WERI-Rb-1 (cell line): ENCODE measurements at regions not wholly inside any gene's neighbourhood (a gene's known extent, or its start where the extent isn't known, plus 50 kb on each side); places are given as distances from the start of the nearest gene placed in this dataset.

ENCODE experiments used
- DNase-seq: peaks from one replicate; pipeline ENCODE4 v3.0.0-alpha.2; 2020
- H3K27ac ChIP-seq: fragments of 250-450 bp; sonication (Bioruptor Pico); 2 replicates; pipeline ENCODE4 v1.5.1; 2020; ENCODE audit warnings: mild to moderate bottlenecking, moderate library complexity
- H3K27me3 ChIP-seq: fragments of 250-450 bp; sonication (Bioruptor Pico); 2 replicates; pipeline ENCODE4 v1.5.1; 2021; ENCODE audit warnings: mild to moderate bottlenecking, low read depth, moderate library complexity; ENCODE audit not compliant: insufficient read depth, severe bottlenecking
- H3K36me3 ChIP-seq: fragments of 250-450 bp; sonication (Bioruptor Pico); 2 replicates; pipeline ENCODE4 v1.5.1; 2020; ENCODE audit warnings: mild to moderate bottlenecking, moderate library complexity
- H3K4me3 ChIP-seq: 2 replicates; pipeline ENCODE4 v1.5.1; 2011; ENCODE audit warnings: low read depth, mild to moderate bottlenecking, control low read depth, low read length
- H3K9me3 ChIP-seq: fragments of 250-450 bp; sonication (Bioruptor Pico); 2 replicates; pipeline ENCODE4 v1.5.1; 2021; ENCODE audit warnings: mild to moderate bottlenecking, moderate library complexity; ENCODE audit not compliant: severe bottlenecking
- TF ChIP-seq, protein P1 (sequence below): IDR thresholded peaks from 2 replicates; pipeline ENCODE4 v1.5.1; 2011; ENCODE audit warnings: low read depth, mild to moderate bottlenecking, control low read depth, inconsistent platforms, low read length

DNA sequence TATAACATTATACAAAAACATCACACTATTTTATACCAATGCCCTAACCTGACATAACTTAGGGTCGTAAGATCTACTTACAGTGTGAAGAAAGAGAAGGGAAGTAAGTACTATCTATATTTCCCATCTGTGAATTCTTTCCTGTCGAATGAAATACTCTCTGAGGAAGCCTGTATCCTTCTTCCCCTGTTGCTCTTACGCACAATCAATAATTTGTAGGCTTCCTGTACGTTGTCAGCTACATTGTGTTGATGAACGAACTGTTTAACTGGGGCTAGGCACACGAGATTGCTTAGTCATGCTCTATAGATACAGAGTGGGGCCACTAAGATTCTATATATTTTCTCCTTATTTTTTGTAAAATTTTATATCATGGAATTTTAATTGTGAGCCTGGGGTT lies 1125.0 kb upstream of the CELF4 start:
- Histone ChIP-seq H3K36me3 (no peaks in the 10 kb centered on the region), H3K27me3 (no peaks in the 10 kb centered on the region), H3K9me3 (no peaks in the 10 kb centered on the region), H3K27ac (no peak overlapping the region), H3K4me3 (no peak overlapping the region)
- DNase-seq, result no peak
- TF ChIP-seq, protein P1, sequence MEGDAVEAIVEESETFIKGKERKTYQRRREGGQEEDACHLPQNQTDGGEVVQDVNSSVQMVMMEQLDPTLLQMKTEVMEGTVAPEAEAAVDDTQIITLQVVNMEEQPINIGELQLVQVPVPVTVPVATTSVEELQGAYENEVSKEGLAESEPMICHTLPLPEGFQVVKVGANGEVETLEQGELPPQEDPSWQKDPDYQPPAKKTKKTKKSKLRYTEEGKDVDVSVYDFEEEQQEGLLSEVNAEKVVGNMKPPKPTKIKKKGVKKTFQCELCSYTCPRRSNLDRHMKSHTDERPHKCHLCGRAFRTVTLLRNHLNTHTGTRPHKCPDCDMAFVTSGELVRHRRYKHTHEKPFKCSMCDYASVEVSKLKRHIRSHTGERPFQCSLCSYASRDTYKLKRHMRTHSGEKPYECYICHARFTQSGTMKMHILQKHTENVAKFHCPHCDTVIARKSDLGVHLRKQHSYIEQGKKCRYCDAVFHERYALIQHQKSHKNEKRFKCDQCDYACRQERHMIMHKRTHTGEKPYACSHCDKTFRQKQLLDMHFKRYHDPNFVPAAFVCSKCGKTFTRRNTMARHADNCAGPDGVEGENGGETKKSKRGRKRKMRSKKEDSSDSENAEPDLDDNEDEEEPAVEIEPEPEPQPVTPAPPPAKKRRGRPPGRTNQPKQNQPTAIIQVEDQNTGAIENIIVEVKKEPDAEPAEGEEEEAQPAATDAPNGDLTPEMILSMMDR, result no peak

DNA sequence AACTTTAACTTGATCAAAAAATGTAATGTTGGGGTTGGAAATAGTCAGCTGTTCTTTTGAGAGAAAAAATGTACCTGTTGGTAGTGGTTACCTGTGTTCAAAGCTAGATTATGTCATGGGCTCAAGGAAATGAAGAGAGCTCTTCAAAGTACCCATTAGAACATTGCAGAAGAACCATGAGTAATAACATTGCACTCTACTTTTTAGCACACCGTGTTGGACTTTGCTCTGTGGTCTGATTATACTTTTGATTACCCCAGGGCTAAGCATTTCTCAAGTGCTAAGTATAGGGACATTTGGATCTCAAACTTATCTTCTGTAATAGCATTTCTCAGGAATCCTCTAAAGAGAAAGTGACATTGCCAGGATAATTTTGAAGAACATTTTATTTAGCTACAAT lies 1122.8 kb upstream of the CELF4 start:
- no peaks in the 10 kb centered on the region for H3K36me3 ChIP-seq
- no peaks in the 10 kb centered on the region for H3K9me3 ChIP-seq
- TF ChIP-seq, protein P1, result no peak
- no peak overlapping the region for H3K4me3 ChIP-seq
- H3K27me3 ChIP-seq, result no peaks in the 10 kb centered on the region
- DNase-seq, result no peak
- no peak overlapping the region for H3K27ac ChIP-seq

DNA sequence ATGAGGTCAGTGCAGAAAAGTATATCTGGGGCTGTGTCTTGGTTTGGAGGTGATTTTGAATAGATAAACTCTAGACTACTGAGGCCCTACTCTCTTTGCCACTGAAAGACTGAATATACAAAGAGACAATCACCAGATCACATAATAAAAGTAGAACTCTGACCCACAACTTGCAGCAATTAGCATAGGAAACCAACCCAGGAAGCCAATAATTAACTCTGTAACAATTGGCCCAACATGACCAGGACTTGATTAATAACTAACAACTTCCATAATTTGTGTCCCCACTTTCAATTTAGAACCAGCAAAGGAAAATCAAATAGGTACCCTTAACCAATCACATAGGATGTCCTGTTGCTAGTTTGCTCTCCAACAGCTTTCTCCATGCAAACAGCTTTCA lies 1104.9 kb upstream of the CELF4 start:
- Histone ChIP-seq H3K9me3 (no peaks in the 10 kb centered on the region), H3K27ac (no peak overlapping the region), H3K4me3 (no peak overlapping the region), H3K36me3 (no peaks in the 10 kb centered on the region), H3K27me3 (no peaks in the 10 kb centered on the region)
- no peak for DNase-seq
- TF ChIP-seq, protein P1, result no peak

DNA sequence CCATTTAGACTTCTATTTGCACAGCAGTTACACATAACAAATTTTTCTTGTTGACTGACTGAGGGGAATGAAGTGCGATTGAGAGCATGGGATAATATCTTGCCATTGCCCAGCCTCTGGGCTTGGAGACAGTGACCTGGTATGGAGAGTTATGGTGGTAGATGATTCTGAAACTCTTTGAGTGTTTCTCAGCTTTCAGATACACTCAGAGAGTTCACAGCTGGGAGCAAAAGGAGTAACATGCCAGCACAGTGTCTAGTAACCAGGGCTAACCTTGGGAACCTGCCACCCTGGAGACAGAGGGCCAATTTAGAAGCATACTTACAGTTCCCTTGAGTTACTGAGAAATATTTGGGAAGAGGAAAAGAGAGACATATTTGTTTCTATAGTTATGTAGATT lies 1099.3 kb upstream of the CELF4 start:
- TF ChIP-seq, protein P1, result no peak
- H3K36me3 ChIP-seq, result no peaks in the 10 kb centered on the region
- no peak for DNase-seq
- H3K27me3 ChIP-seq, result no peaks in the 10 kb centered on the region
- no peaks in the 10 kb centered on the region for H3K9me3 ChIP-seq
- H3K4me3 ChIP-seq, result no peak overlapping the region
- H3K27ac ChIP-seq, result no peak overlapping the region

DNA sequence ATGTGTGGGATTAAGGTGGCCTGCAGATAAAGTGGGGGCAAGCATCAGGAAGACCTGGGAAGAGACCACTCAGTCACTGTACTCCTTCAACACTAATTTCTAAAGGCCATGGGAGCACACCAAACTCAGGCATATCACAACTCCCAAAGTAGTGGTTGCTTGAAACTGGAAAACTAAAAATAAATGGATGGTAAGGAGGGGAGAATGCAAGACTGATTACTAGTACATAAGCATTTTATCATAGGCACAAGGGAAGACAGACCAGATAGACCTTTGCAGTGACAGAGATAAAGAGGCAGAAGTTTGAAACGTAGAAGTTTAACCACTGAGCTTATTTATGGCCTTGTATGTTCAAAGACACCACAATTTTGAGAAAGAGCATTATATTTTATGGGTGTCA lies 1098.1 kb upstream of the CELF4 start:
- no peaks in the 10 kb centered on the region for H3K9me3 ChIP-seq
- TF ChIP-seq, protein P1, result no peak
- H3K36me3 ChIP-seq, result no peaks in the 10 kb centered on the region
- H3K27ac ChIP-seq, result no peak overlapping the region
- H3K27me3 ChIP-seq, result no peaks in the 10 kb centered on the region
- no peak for DNase-seq
- no peak overlapping the region for H3K4me3 ChIP-seq

DNA sequence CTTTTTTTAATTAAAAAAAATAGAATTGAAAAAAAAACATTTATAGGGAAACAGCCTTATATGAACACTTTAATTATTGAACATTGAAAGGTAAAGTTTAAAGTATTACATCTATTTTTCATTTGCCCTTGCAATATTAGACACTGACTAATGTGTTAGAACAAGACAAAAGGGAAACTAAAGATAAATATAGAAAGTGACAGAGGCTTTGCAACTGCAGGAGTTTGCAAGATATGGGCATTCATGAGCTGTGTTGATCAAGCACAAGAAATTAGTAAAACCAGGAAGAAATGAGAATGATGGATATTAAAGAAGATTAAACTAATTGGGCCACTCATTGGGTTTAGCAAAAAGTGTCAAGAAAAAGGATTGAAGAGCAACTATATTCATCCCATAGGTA lies 1097.7 kb upstream of the CELF4 start:
- Histone ChIP-seq H3K9me3 (no peaks in the 10 kb centered on the region), H3K4me3 (no peak overlapping the region), H3K27ac (no peak overlapping the region), H3K36me3 (no peaks in the 10 kb centered on the region), H3K27me3 (no peaks in the 10 kb centered on the region)
- DNase-seq, result no peak
- TF ChIP-seq, protein P1, result no peak
